ENCODE measurements at regions not wholly inside any gene's neighbourhood (a gene's known extent, or its start where the extent isn't known, plus 50 kb on each side); places are given as distances from the start of the nearest gene placed in this dataset.

DNA sequence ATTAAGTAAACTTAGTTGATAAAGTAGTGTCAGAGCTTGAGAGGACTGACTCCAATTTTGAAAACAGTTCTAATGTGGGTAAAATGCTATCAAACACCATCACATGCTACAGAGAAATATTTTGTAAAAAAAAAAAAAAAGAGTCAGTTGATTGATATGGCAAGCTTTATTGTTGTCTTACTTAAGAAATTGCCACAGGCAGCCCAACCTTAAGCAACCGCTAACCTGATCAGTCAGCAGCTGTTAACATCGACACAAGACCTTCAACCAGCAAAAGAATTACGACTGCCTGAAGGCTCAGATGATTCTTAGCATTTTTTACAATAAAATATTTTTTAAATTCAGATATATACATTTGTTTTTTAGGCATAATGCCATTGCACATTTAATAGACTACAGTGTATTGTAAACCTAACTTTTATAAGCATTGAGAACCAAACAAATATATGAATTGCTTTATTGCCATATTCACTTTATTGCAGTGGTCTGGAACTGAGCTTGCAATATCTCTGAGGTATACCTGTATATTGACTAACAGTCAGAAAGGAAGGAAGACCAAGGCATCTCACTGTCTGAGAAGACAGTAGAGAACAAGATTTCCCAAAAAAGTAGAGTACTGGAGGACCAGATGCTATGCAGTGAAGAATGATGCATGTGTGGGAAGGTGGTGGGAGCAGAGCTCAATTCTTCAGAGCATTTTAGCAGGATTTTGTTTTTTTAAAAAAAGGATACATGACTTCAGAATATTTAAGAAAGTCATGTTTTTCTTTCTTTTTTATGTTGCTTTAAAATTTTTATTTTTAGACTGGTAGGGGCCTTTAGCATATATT lies 973.8 kb upstream of the GYPC start:
- Histone ChIP-seq H3K9ac (ENCODE audit: insufficient read depth, low read length) (no peak overlapping the region), H3K79me2 (ENCODE audit: control insufficient read depth, insufficient read depth, low read length) (no peaks in the 10 kb centered on the region), H3K4me2 (ENCODE audit: extremely low read depth, insufficient read depth, low read length) (no peak overlapping the region), H4K20me1 (ENCODE audit: control insufficient read depth, extremely low read depth, insufficient read depth, low read length) (no peaks in the 10 kb centered on the region), H3K9me3 (ENCODE audit: control insufficient read depth, insufficient read depth, low read depth, low read length) (no peaks in the 10 kb centered on the region), H3K36me3 (ENCODE audit: control insufficient read depth, insufficient read depth, low read length) (no peaks in the 10 kb centered on the region), H3K27ac (ENCODE audit: insufficient read depth, low read length) (no peak overlapping the region), H3K4me3 (replicated peaks in 1 of 4; ENCODE audit: control extremely low read depth in 1 of 4, insufficient read depth in 1 of 4, low read depth in 3 of 4, low read length in 4 of 4) (no peak overlapping the region), H3K27me3 (ENCODE audit: control insufficient read depth, insufficient read depth, low read length) (no peaks in the 10 kb centered on the region), H2AFZ (ENCODE audit: low read length) (no peak overlapping the region), H3K4me1 (ENCODE audit: control insufficient read depth, extremely low read depth, insufficient read depth, low read length) (no peaks in the 10 kb centered on the region)
- TF ChIP-seq EZH2 (IDR thresholded peaks at IDR 0.05; ENCODE audit: low read length, missing control alignments) = no peak
- TF ChIP-seq, protein P1, sequence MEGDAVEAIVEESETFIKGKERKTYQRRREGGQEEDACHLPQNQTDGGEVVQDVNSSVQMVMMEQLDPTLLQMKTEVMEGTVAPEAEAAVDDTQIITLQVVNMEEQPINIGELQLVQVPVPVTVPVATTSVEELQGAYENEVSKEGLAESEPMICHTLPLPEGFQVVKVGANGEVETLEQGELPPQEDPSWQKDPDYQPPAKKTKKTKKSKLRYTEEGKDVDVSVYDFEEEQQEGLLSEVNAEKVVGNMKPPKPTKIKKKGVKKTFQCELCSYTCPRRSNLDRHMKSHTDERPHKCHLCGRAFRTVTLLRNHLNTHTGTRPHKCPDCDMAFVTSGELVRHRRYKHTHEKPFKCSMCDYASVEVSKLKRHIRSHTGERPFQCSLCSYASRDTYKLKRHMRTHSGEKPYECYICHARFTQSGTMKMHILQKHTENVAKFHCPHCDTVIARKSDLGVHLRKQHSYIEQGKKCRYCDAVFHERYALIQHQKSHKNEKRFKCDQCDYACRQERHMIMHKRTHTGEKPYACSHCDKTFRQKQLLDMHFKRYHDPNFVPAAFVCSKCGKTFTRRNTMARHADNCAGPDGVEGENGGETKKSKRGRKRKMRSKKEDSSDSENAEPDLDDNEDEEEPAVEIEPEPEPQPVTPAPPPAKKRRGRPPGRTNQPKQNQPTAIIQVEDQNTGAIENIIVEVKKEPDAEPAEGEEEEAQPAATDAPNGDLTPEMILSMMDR (conservative IDR thresholded peaks at IDR 0.05 in 1 of 2, IDR thresholded peaks at IDR 0.05 in 1 of 2; ENCODE audit: low read depth in 1 of 2, low read length in 2 of 2) = no peak
- DNase-seq (ENCODE audit: low read depth in 2 of 2) = no peak

DNA sequence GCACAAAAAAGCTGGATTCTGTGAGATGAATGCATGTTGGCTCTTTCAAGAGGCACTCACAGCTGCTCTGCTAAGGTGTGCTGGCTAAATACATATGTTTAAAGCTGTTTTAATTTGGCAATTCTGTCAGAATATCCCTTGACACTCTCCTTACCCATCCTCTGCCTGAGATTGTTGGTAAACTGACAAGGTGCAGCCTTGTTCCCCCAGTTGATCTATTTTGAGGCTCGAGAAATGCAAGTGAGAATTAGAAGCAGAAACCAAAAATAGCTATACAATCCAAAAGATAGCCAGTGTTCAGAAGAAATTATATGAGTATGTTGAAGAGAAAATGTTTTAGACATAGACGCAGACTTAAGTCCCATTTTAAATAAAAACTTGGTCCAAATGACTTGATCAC lies 971.7 kb upstream of the GYPC start:
- no peaks in the 10 kb centered on the region for H3K27me3 ChIP-seq (ENCODE audit: control insufficient read depth, insufficient read depth, low read length)
- H3K4me3 ChIP-seq (replicated peaks in 1 of 4; ENCODE audit: control extremely low read depth in 1 of 4, insufficient read depth in 1 of 4, low read depth in 3 of 4, low read length in 4 of 4) = no peak overlapping the region
- DNase-seq (ENCODE audit: low read depth in 2 of 2) = no peak
- H4K20me1 ChIP-seq (ENCODE audit: control insufficient read depth, extremely low read depth, insufficient read depth, low read length) = no peaks in the 10 kb centered on the region
- no peaks in the 10 kb centered on the region for H3K79me2 ChIP-seq (ENCODE audit: control insufficient read depth, insufficient read depth, low read length)
- H3K27ac ChIP-seq (ENCODE audit: insufficient read depth, low read length) = no peak overlapping the region
- H2AFZ ChIP-seq (ENCODE audit: low read length) = no peak overlapping the region
- TF ChIP-seq, protein P1 (conservative IDR thresholded peaks at IDR 0.05 in 1 of 2, IDR thresholded peaks at IDR 0.05 in 1 of 2; ENCODE audit: low read depth in 1 of 2, low read length in 2 of 2) = no peak
- no peak for TF ChIP-seq EZH2 (IDR thresholded peaks at IDR 0.05; ENCODE audit: low read length, missing control alignments)
- H3K4me1 ChIP-seq (ENCODE audit: control insufficient read depth, extremely low read depth, insufficient read depth, low read length) = no peaks in the 10 kb centered on the region
- no peak overlapping the region for H3K9ac ChIP-seq (ENCODE audit: insufficient read depth, low read length)
- H3K9me3 ChIP-seq (ENCODE audit: control insufficient read depth, insufficient read depth, low read depth, low read length) = no peaks in the 10 kb centered on the region
- H3K4me2 ChIP-seq (ENCODE audit: extremely low read depth, insufficient read depth, low read length) = no peak overlapping the region
- no peaks in the 10 kb centered on the region for H3K36me3 ChIP-seq (ENCODE audit: control insufficient read depth, insufficient read depth, low read length)

DNA sequence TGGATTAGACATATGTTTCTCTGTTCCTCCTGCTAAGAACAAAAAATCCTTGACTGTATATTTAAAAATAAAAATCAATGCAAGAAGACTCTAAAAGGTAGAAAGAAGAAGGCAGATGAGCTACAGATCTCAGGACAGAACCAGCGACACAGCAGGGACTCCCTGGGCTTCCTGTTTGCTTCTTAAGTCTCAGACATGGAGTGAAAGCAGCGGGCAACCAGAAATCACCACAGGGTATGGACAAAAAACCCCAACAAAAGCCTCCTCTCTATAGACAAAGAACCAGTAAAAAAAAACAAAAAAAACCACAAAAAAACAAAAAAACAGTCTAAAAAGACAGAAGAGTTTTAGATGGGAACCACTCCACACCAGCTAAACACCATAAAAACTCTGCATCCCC lies 971.0 kb upstream of the GYPC start:
- H3K4me1 ChIP-seq (ENCODE audit: control insufficient read depth, extremely low read depth, insufficient read depth, low read length) = no peaks in the 10 kb centered on the region
- H2AFZ ChIP-seq (ENCODE audit: low read length) = no peak overlapping the region
- no peak overlapping the region for H3K4me3 ChIP-seq (replicated peaks in 1 of 4; ENCODE audit: control extremely low read depth in 1 of 4, insufficient read depth in 1 of 4, low read depth in 3 of 4, low read length in 4 of 4)
- H3K36me3 ChIP-seq (ENCODE audit: control insufficient read depth, insufficient read depth, low read length) = no peaks in the 10 kb centered on the region
- DNase-seq (ENCODE audit: low read depth in 2 of 2) = no peak
- no peaks in the 10 kb centered on the region for H4K20me1 ChIP-seq (ENCODE audit: control insufficient read depth, extremely low read depth, insufficient read depth, low read length)
- H3K9me3 ChIP-seq (ENCODE audit: control insufficient read depth, insufficient read depth, low read depth, low read length) = no peaks in the 10 kb centered on the region
- H3K27ac ChIP-seq (ENCODE audit: insufficient read depth, low read length) = no peak overlapping the region
- no peak overlapping the region for H3K4me2 ChIP-seq (ENCODE audit: extremely low read depth, insufficient read depth, low read length)
- no peaks in the 10 kb centered on the region for H3K79me2 ChIP-seq (ENCODE audit: control insufficient read depth, insufficient read depth, low read length)
- no peak overlapping the region for H3K9ac ChIP-seq (ENCODE audit: insufficient read depth, low read length)
- TF ChIP-seq EZH2 (IDR thresholded peaks at IDR 0.05; ENCODE audit: low read length, missing control alignments) = no peak
- TF ChIP-seq, protein P1 (conservative IDR thresholded peaks at IDR 0.05 in 1 of 2, IDR thresholded peaks at IDR 0.05 in 1 of 2; ENCODE audit: low read depth in 1 of 2, low read length in 2 of 2) = no peak
- no peaks in the 10 kb centered on the region for H3K27me3 ChIP-seq (ENCODE audit: control insufficient read depth, insufficient read depth, low read length)

All from fibroblast of lung (primary cell).